LNCAP (cell line): ENCODE measurements at regions not wholly inside any gene's neighbourhood (a gene's known extent, or its start where the extent isn't known, plus 50 kb on each side); places are given as distances from the start of the nearest gene placed in this dataset.

Experiments used
- CTCF ChIP-seq: fragments of 450-650 bp; IDR thresholded peaks from 2 replicates; pipeline ENCODE4 v1.5.1; 2017; ENCODE audit warnings: mild to moderate bottlenecking

- TF ChIP-seq CTCF = no peak
These were observed 155.2 kb upstream of the GK2 start for GRCh38 chr4:79563219-79563618.

GRCh38 chr4:79561751-79562150 is 153.7 kb upstream of the GK2 start:
- no peak for TF ChIP-seq CTCF

GRCh38 chr4:79552311-79552710 is 144.3 kb upstream of the GK2 start:
- TF ChIP-seq CTCF = no peak

GRCh38 chr4:79551555-79551954 is 143.5 kb upstream of the GK2 start:
- no peak for TF ChIP-seq CTCF

- no peak for TF ChIP-seq CTCF
These were observed 139.8 kb upstream of the GK2 start for GRCh38 chr4:79547851-79548250.

- TF ChIP-seq CTCF = no peak
These were observed 132.1 kb upstream of the GK2 start for GRCh38 chr4:79540143-79540542.

- TF ChIP-seq CTCF = no peak
These were observed 127.5 kb upstream of the GK2 start for GRCh38 chr4:79535516-79535915.

- TF ChIP-seq CTCF = no peak
These were observed 120.2 kb upstream of the GK2 start for GRCh38 chr4:79528241-79528706.
